ENCODE measurements at regions not wholly inside any gene's neighbourhood (a gene's known extent, or its start where the extent isn't known, plus 50 kb on each side); places are given as distances from the start of the nearest gene placed in this dataset.

- Histone ChIP-seq H3K4me2 (ENCODE audit: low read length) (no peak overlapping the region), H3K4ac (ENCODE audit: low read depth, low read length) (no peak overlapping the region), H2BK5ac (ENCODE audit: low read length) (no peak overlapping the region), H3K4me3 (ENCODE audit: low read length) (no peak overlapping the region), H2AK5ac (ENCODE audit: low read length) (no peak overlapping the region), H3K56ac (ENCODE audit: low read length) (no peak overlapping the region), H3K23ac (ENCODE audit: low read length) (no peak overlapping the region), H3K27me3 (ENCODE audit: insufficient read depth, low read length, poor library complexity) (no peaks in the 10 kb centered on the region), H4K8ac (ENCODE audit: low read depth, low read length) (no peak overlapping the region), H3K4me1 (ENCODE audit: control insufficient read depth, low read depth, low read length) (no peaks in the 10 kb centered on the region), H3K79me1 (ENCODE audit: low read length) (no peaks in the 10 kb centered on the region), H3K27ac (ENCODE audit: low read depth, low read length) (no peak overlapping the region), H3K9ac (ENCODE audit: low read length) (no peak overlapping the region), H3K18ac (ENCODE audit: low read length) (no peak overlapping the region), H3K79me2 (ENCODE audit: control insufficient read depth, insufficient read depth, low read length) (no peaks in the 10 kb centered on the region), H2BK120ac (ENCODE audit: low read depth, low read length) (no peak overlapping the region), H4K5ac (ENCODE audit: low read length) (no peak overlapping the region), H2BK15ac (replicated peaks; ENCODE audit: low read depth) (no peak overlapping the region), H3K36me3 (ENCODE audit: control insufficient read depth, insufficient read depth, low read length) (no peaks in the 10 kb centered on the region)
- DNase-seq: no peak
- WGBS (ENCODE audit: extremely low coverage, insufficient coverage, low lambda C conversion rate): no CpG with 5 or more reads among the region's 15 CpGs
Observed at GRCh38 chr10:131567279-131568162, 256.0 kb upstream of the TCERG1L start.

GRCh38 chr10:131568866-131569265 is 257.3 kb upstream of the TCERG1L start:
- H3K27me3 ChIP-seq (ENCODE audit: insufficient read depth, low read length, poor library complexity): no peaks in the 10 kb centered on the region
- no peak for DNase-seq
- no peaks in the 10 kb centered on the region for H3K36me3 ChIP-seq (ENCODE audit: control insufficient read depth, insufficient read depth, low read length)
- H3K27ac ChIP-seq (ENCODE audit: low read depth, low read length): no peak overlapping the region
- H3K4me2 ChIP-seq (ENCODE audit: low read length): no peak overlapping the region
- H3K79me2 ChIP-seq (ENCODE audit: control insufficient read depth, insufficient read depth, low read length): no peaks in the 10 kb centered on the region
- H3K18ac ChIP-seq (ENCODE audit: low read length): no peak overlapping the region
- H3K23ac ChIP-seq (ENCODE audit: low read length): no peak overlapping the region
- H3K9ac ChIP-seq (ENCODE audit: low read length): no peak overlapping the region
- no peak overlapping the region for H2BK120ac ChIP-seq (ENCODE audit: low read depth, low read length)
- H3K79me1 ChIP-seq (ENCODE audit: low read length): no peaks in the 10 kb centered on the region
- no peak overlapping the region for H3K4ac ChIP-seq (ENCODE audit: low read depth, low read length)
- no peak overlapping the region for H4K8ac ChIP-seq (ENCODE audit: low read depth, low read length)
- no peak overlapping the region for H3K4me3 ChIP-seq (ENCODE audit: low read length)
- no peaks in the 10 kb centered on the region for H3K4me1 ChIP-seq (ENCODE audit: control insufficient read depth, low read depth, low read length)
- no CpG with 5 or more reads among the region's 7 CpGs for WGBS (ENCODE audit: extremely low coverage, insufficient coverage, low lambda C conversion rate)
- H2BK15ac ChIP-seq (replicated peaks; ENCODE audit: low read depth): no peak overlapping the region
- no peak overlapping the region for H3K56ac ChIP-seq (ENCODE audit: low read length)
- H2AK5ac ChIP-seq (ENCODE audit: low read length): no peak overlapping the region
- H4K5ac ChIP-seq (ENCODE audit: low read length): no peak overlapping the region
- no peak overlapping the region for H2BK5ac ChIP-seq (ENCODE audit: low read length)

GRCh38 chr10:131569851-131570715 is 258.6 kb upstream of the TCERG1L start:
- Histone ChIP-seq H2AK5ac (ENCODE audit: low read length) (no peak overlapping the region), H4K8ac (ENCODE audit: low read depth, low read length) (no peak overlapping the region), H3K56ac (ENCODE audit: low read length) (no peak overlapping the region), H4K5ac (ENCODE audit: low read length) (no peak overlapping the region), H3K4me2 (ENCODE audit: low read length) (no peak overlapping the region), H3K36me3 (ENCODE audit: control insufficient read depth, insufficient read depth, low read length) (no peaks in the 10 kb centered on the region), H3K18ac (ENCODE audit: low read length) (no peak overlapping the region), H2BK120ac (ENCODE audit: low read depth, low read length) (no peak overlapping the region), H3K4me3 (ENCODE audit: low read length) (no peak overlapping the region), H2BK5ac (ENCODE audit: low read length) (no peak overlapping the region), H3K23ac (ENCODE audit: low read length) (no peak overlapping the region), H3K79me1 (ENCODE audit: low read length) (no peaks in the 10 kb centered on the region), H3K4me1 (ENCODE audit: control insufficient read depth, low read depth, low read length) (no peaks in the 10 kb centered on the region), H2BK15ac (replicated peaks; ENCODE audit: low read depth) (no peak overlapping the region), H3K27me3 (ENCODE audit: insufficient read depth, low read length, poor library complexity) (no peaks in the 10 kb centered on the region), H3K4ac (ENCODE audit: low read depth, low read length) (no peak overlapping the region), H3K27ac (ENCODE audit: low read depth, low read length) (no peak overlapping the region), H3K9ac (ENCODE audit: low read length) (no peak overlapping the region), H3K79me2 (ENCODE audit: control insufficient read depth, insufficient read depth, low read length) (no peaks in the 10 kb centered on the region)
- peak; percentile 57 for DNase-seq
- WGBS (ENCODE audit: extremely low coverage, insufficient coverage, low lambda C conversion rate): no CpG with 5 or more reads among the region's 21 CpGs

GRCh38 chr10:131570716-131571307 is 259.3 kb upstream of the TCERG1L start:
- H4K5ac ChIP-seq (ENCODE audit: low read length): no peak overlapping the region
- H3K79me2 ChIP-seq (ENCODE audit: control insufficient read depth, insufficient read depth, low read length): no peaks in the 10 kb centered on the region
- no CpG with 5 or more reads among the region's 13 CpGs for WGBS (ENCODE audit: extremely low coverage, insufficient coverage, low lambda C conversion rate)
- H3K36me3 ChIP-seq (ENCODE audit: control insufficient read depth, insufficient read depth, low read length): no peaks in the 10 kb centered on the region
- H3K56ac ChIP-seq (ENCODE audit: low read length): no peak overlapping the region
- no peaks in the 10 kb centered on the region for H3K27me3 ChIP-seq (ENCODE audit: insufficient read depth, low read length, poor library complexity)
- H2BK120ac ChIP-seq (ENCODE audit: low read depth, low read length): no peak overlapping the region
- H3K18ac ChIP-seq (ENCODE audit: low read length): no peak overlapping the region
- H3K4ac ChIP-seq (ENCODE audit: low read depth, low read length): no peak overlapping the region
- H2AK5ac ChIP-seq (ENCODE audit: low read length): no peak overlapping the region
- no peak overlapping the region for H3K4me2 ChIP-seq (ENCODE audit: low read length)
- no peak overlapping the region for H3K4me3 ChIP-seq (ENCODE audit: low read length)
- no peaks in the 10 kb centered on the region for H3K4me1 ChIP-seq (ENCODE audit: control insufficient read depth, low read depth, low read length)
- no peak overlapping the region for H3K27ac ChIP-seq (ENCODE audit: low read depth, low read length)
- no peaks in the 10 kb centered on the region for H3K79me1 ChIP-seq (ENCODE audit: low read length)
- H2BK15ac ChIP-seq (replicated peaks; ENCODE audit: low read depth): no peak overlapping the region
- no peak overlapping the region for H3K23ac ChIP-seq (ENCODE audit: low read length)
- H3K9ac ChIP-seq (ENCODE audit: low read length): no peak overlapping the region
- DNase-seq: no peak
- H2BK5ac ChIP-seq (ENCODE audit: low read length): no peak overlapping the region
- H4K8ac ChIP-seq (ENCODE audit: low read depth, low read length): no peak overlapping the region

- H4K5ac ChIP-seq (ENCODE audit: low read length): no peak overlapping the region
- WGBS (ENCODE audit: extremely low coverage, insufficient coverage, low lambda C conversion rate): no CpG with 5 or more reads among the region's 11 CpGs
- H3K56ac ChIP-seq (ENCODE audit: low read length): no peak overlapping the region
- DNase-seq: no peak
- H3K36me3 ChIP-seq (ENCODE audit: control insufficient read depth, insufficient read depth, low read length): no peaks in the 10 kb centered on the region
- H3K9ac ChIP-seq (ENCODE audit: low read length): no peak overlapping the region
- H2BK5ac ChIP-seq (ENCODE audit: low read length): no peak overlapping the region
- H2BK15ac ChIP-seq (replicated peaks; ENCODE audit: low read depth): no peak overlapping the region
- H3K4ac ChIP-seq (ENCODE audit: low read depth, low read length): no peak overlapping the region
- no peak overlapping the region for H2BK120ac ChIP-seq (ENCODE audit: low read depth, low read length)
- no peak overlapping the region for H2AK5ac ChIP-seq (ENCODE audit: low read length)
- H3K18ac ChIP-seq (ENCODE audit: low read length): no peak overlapping the region
- no peaks in the 10 kb centered on the region for H3K4me1 ChIP-seq (ENCODE audit: control insufficient read depth, low read depth, low read length)
- H3K27ac ChIP-seq (ENCODE audit: low read depth, low read length): no peak overlapping the region
- no peak overlapping the region for H3K4me3 ChIP-seq (ENCODE audit: low read length)
- H3K79me1 ChIP-seq (ENCODE audit: low read length): no peaks in the 10 kb centered on the region
- H3K4me2 ChIP-seq (ENCODE audit: low read length): no peak overlapping the region
- no peaks in the 10 kb centered on the region for H3K79me2 ChIP-seq (ENCODE audit: control insufficient read depth, insufficient read depth, low read length)
- H4K8ac ChIP-seq (ENCODE audit: low read depth, low read length): no peak overlapping the region
- no peaks in the 10 kb centered on the region for H3K27me3 ChIP-seq (ENCODE audit: insufficient read depth, low read length, poor library complexity)
- no peak overlapping the region for H3K23ac ChIP-seq (ENCODE audit: low read length)
Observed at GRCh38 chr10:131571346-131571745, 259.8 kb upstream of the TCERG1L start.
